ENCODE measurements at regions not wholly inside any gene's neighbourhood (a gene's known extent, or its start where the extent isn't known, plus 50 kb on each side); places are given as distances from the start of the nearest gene placed in this dataset.

GRCh38 chr16:80033783-80034468, 433.4 kb upstream of the MAF start:
- DNase-seq: no peak

- DNase-seq: no peak
Observed at GRCh38 chr16:80029761-80030481, 429.4 kb upstream of the MAF start.

- DNase-seq: no peak
Observed at GRCh38 chr16:80029381-80029630, 428.8 kb upstream of the MAF start.

- DNase-seq: no peak
Observed at GRCh38 chr16:80028581-80029380, 428.2 kb upstream of the MAF start.

- DNase-seq: peak; percentile 90
Observed at GRCh38 chr16:80027007-80027965, 426.7 kb upstream of the MAF start.

- no peak for DNase-seq
Observed at GRCh38 chr16:80025236-80025635, 424.7 kb upstream of the MAF start.

GRCh38 chr16:80024443-80024842, 423.9 kb upstream of the MAF start:
- no peak for DNase-seq

GRCh38 chr16:80023865-80024264, 423.3 kb upstream of the MAF start:
- peak; percentile 33 for DNase-seq

GRCh38 chr16:80019395-80019794, 418.9 kb upstream of the MAF start:
- DNase-seq: no peak

GRCh38 chr16:80018466-80018865, 417.9 kb upstream of the MAF start:
- DNase-seq: no peak

GRCh38 chr16:80016731-80017326, 416.3 kb upstream of the MAF start:
- DNase-seq: no peak

GRCh38 chr16:80015566-80015965, 415.0 kb upstream of the MAF start:
- no peak for DNase-seq

GRCh38 chr16:80014241-80014939, 413.9 kb upstream of the MAF start:
- peak; percentile 60 for DNase-seq

GRCh38 chr16:80012586-80012985, 412.0 kb upstream of the MAF start:
- no peak for DNase-seq

- no peak for DNase-seq
Observed at GRCh38 chr16:80009971-80010659, 409.6 kb upstream of the MAF start.

- DNase-seq: no peak
Observed at GRCh38 chr16:80008857-80009256, 408.3 kb upstream of the MAF start.

GRCh38 chr16:80007231-80007630, 406.7 kb upstream of the MAF start:
- DNase-seq: no peak

GRCh38 chr16:80006241-80007215, 406.0 kb upstream of the MAF start:
- DNase-seq: no peak

- DNase-seq: no peak
Observed at GRCh38 chr16:80004113-80004512, 403.6 kb upstream of the MAF start.

GRCh38 chr16:80002261-80002660, 401.7 kb upstream of the MAF start:
- DNase-seq: no peak
